Right atrium auricular region (tissue), 2 donors: ENCODE measurements at regions not wholly inside any gene's neighbourhood (a gene's known extent, or its start where the extent isn't known, plus 50 kb on each side); places are given as distances from the start of the nearest gene placed in this dataset.
"Not testable (repeated sequence)": the region's sequence is repeated elsewhere in the genome, so short reads cannot be mapped to it uniquely, and the experiment has no call there.

Source experiments
- DNase-seq: peaks from one replicate; pipeline ENCODE4 v3.0.0-alpha.2; 2019; ENCODE audit warnings: low spot score
- H3K27ac ChIP-seq, 2 donors: fragments of 200-600 bp; sonication (generic); 1 replicate in 1 of 2; 2 replicates in 1 of 2; pipeline ENCODE4 v1.5.1; 2016 to 2019
- H3K27me3 ChIP-seq, 2 donors: fragments of 200-600 bp; sonication (generic); one replicate each; pipeline versions ENCODE4 v1.5.1 to v1.6.0; 2017 to 2019
- H3K36me3 ChIP-seq: fragments of 200-600 bp; sonication (generic); one replicate; pipeline ENCODE4 v1.5.1; 2016
- H3K4me1 ChIP-seq, 2 donors: fragments of 200-600 bp; sonication (generic); one replicate each; pipeline versions ENCODE4 v1.5.1 to v1.6.0; 2017 to 2019
- H3K4me3 ChIP-seq, 2 donors: fragments of 200-600 bp; sonication (generic); 1 replicate in 1 of 2; 2 replicates in 1 of 2; pipeline ENCODE4 v1.5.1; 2017 to 2019; ENCODE audit warnings: mild to moderate bottlenecking in 1 of 2, moderate library complexity in 1 of 2
- H3K9me3 ChIP-seq, 2 donors: fragments of 200-600 bp; sonication (generic); one replicate each; pipeline ENCODE4 v1.5.1; 2019
- TF ChIP-seq, protein P1 (sequence below), 2 donors: fragments of 200-600 bp; sonication (generic); IDR thresholded peaks; one replicate each; pipeline ENCODE4 v1.5.1; 2019; ENCODE audit warnings: antibody characterized with exemption in 2 of 2

DNA sequence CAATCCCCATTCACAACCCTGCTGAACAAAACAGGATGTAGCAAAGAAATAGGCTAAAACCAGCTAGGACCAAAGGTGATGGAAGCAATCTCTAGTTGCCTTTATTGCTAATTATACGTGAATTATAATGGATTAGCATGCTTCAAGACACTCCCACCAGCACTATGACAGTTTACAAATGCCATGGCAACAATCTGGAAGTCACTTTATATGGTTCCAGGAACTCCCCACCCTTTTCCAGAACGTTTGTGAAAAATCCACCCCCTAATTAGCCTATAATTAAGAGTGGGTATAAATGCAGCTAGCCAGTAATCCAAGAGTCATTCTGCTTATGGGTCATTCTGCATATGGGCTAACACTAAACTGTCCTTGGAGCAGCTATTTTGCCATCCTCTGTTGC, 328.7 kb downstream of the FLRT2 start:
- Histone ChIP-seq H3K9me3 (no peaks in the 10 kb centered on the region), H3K4me3 (no peak overlapping the region), H3K27ac (no peak overlapping the region), H3K36me3 (no peaks in the 10 kb centered on the region), H3K4me1 (no peaks in the 10 kb centered on the region), H3K27me3 (no peaks in the 10 kb centered on the region)
- TF ChIP-seq, protein P1, sequence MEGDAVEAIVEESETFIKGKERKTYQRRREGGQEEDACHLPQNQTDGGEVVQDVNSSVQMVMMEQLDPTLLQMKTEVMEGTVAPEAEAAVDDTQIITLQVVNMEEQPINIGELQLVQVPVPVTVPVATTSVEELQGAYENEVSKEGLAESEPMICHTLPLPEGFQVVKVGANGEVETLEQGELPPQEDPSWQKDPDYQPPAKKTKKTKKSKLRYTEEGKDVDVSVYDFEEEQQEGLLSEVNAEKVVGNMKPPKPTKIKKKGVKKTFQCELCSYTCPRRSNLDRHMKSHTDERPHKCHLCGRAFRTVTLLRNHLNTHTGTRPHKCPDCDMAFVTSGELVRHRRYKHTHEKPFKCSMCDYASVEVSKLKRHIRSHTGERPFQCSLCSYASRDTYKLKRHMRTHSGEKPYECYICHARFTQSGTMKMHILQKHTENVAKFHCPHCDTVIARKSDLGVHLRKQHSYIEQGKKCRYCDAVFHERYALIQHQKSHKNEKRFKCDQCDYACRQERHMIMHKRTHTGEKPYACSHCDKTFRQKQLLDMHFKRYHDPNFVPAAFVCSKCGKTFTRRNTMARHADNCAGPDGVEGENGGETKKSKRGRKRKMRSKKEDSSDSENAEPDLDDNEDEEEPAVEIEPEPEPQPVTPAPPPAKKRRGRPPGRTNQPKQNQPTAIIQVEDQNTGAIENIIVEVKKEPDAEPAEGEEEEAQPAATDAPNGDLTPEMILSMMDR (IDR thresholded peaks at IDR 0.05), result no peak
- no peak for DNase-seq

DNA sequence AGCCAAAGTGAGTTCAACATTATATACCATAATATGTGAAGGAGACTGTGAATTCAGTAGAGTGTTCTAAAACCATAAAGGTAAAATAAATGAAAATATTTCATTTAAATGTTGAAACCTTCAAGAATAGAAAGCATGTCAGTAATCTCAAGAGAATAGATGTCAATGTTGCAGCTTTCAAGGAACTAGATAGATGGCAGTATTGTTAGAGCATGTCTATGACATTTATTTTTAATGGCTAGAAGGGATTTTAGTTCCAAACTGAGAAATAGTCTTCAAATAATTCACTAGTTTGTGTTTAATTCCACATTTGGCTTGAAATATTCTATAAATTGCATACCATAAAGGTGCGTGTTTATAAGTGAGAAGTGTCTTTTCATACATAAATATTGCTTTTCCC, 326.5 kb downstream of the FLRT2 start:
- H3K9me3 ChIP-seq, result no peaks in the 10 kb centered on the region
- H3K4me3 ChIP-seq, result no peak overlapping the region
- H3K27me3 ChIP-seq, result no peaks in the 10 kb centered on the region
- no peaks in the 10 kb centered on the region for H3K36me3 ChIP-seq
- DNase-seq, result no peak
- TF ChIP-seq, protein P1 (IDR thresholded peaks at IDR 0.05), result no peak
- H3K27ac ChIP-seq, result no peak overlapping the region
- no peaks in the 10 kb centered on the region for H3K4me1 ChIP-seq

DNA sequence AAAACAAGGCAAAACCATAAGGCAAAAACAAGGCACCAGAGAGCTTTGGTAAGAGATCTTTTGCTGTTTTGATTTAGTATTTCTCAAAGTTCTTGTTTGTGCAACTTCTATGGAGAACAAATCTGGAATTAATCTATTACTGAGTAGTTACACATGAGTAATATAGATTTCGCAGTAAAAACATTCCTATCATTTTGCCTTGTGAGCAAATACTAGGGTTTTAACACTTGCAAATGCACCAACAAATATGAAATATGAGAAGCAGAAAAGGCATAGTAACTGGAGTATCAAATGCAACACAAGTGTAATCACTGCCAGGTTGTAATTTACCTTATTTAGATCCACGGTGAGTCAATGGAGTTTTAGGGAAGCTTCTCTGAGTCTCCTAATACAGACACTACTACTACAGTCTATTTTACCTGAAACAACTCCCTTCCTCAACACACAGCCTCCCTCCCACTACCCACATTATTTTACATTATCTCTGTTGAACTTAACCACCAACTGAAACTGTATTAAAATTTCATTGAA, 324.1 kb downstream of the FLRT2 start:
- no peaks in the 10 kb centered on the region for H3K9me3 ChIP-seq

DNA sequence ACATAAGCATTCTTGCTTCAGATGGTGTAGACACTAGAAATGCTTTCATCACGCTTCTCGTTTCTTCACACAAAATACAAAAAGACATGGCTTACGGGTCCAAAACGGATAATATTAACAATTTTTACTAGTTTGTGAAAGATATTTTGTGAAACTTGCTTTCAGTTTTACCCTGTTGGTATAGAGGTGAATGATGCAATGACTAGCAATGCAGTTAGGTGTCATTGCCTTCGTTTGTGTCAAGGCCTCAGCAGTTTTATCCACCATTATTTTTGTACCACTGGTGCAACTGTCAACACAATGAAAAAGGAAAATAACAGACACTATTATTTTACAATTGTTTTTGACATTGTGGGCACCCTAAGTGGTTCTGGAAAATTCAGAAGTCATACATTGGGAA, 323.0 kb downstream of the FLRT2 start:
- Histone ChIP-seq H3K4me3 (no peak overlapping the region), H3K9me3 (no peaks in the 10 kb centered on the region), H3K27me3 (no peaks in the 10 kb centered on the region), H3K36me3 (no peaks in the 10 kb centered on the region), H3K4me1 (no peaks in the 10 kb centered on the region), H3K27ac (no peak overlapping the region)
- TF ChIP-seq, protein P1 (IDR thresholded peaks at IDR 0.05), result no peak
- DNase-seq, result no peak

More for the DNA sequence above, 324.1 kb downstream of the FLRT2 start:
- H3K36me3 ChIP-seq, result no peaks in the 10 kb centered on the region
- no peak for DNase-seq
- H3K27me3 ChIP-seq, result no peaks in the 10 kb centered on the region
- H3K4me3 ChIP-seq, result no peak overlapping the region
- TF ChIP-seq, protein P1 (IDR thresholded peaks at IDR 0.05), result no peak
- H3K4me1 ChIP-seq, result no peaks in the 10 kb centered on the region
- H3K27ac ChIP-seq, result no peak overlapping the region

- not testable (repeated sequence) for H3K36me3 ChIP-seq, H3K4me3 ChIP-seq, H3K9me3 ChIP-seq, H3K27ac ChIP-seq, DNase-seq, H3K27me3 ChIP-seq, H3K4me1 ChIP-seq
Observed at GRCh38 chr14:85852123-85852522, 322.2 kb downstream of the FLRT2 start.

DNA sequence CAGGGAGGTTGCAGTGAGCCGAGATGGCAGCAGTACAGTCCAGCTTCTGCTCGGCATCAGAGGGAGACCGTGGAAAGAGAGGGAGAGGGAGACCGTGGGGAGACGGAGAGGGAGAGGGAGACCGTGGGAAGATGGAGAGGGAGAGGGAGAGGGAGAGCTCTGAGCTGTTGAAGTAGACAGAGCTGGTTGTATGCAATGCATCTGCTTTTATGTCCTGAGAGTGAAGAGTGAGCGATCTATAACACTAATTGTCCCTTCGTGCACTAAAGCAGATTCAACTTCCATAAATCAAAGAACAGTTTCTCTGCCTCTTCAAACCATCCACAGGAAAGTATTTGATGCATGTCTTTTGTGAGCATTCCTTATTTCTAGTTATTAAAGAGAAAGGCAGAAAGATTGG, 300.6 kb downstream of the FLRT2 start:
- not testable (repeated sequence) for DNase-seq, H3K4me3 ChIP-seq, H3K36me3 ChIP-seq, H3K27ac ChIP-seq, H3K4me1 ChIP-seq, H3K27me3 ChIP-seq, H3K9me3 ChIP-seq

GRCh38 chr14:85829601-85830000, 299.7 kb downstream of the FLRT2 start:
- H3K27ac ChIP-seq, DNase-seq, H3K4me1 ChIP-seq, H3K27me3 ChIP-seq, H3K36me3 ChIP-seq, H3K9me3 ChIP-seq, H3K4me3 ChIP-seq: not testable (repeated sequence)
